ENCODE measurements at regions not wholly inside any gene's neighbourhood (a gene's known extent, or its start where the extent isn't known, plus 50 kb on each side); places are given as distances from the start of the nearest gene placed in this dataset.
"Not testable (repeated sequence)": the region's sequence is repeated elsewhere in the genome, so short reads cannot be mapped to it uniquely, and the experiment has no call there.

GRCh38 chr2:87498169-87498853, 249.6 kb upstream of the PLGLB2 start:
- H3K27ac ChIP-seq (ENCODE audit: insufficient read depth in 1 of 2, low read depth in 1 of 2, low read length in 2 of 2, poor library complexity in 1 of 2, severe bottlenecking in 2 of 2): peak overlapping the region in 1 of 2 experiments; percentile 33

GRCh38 chr2:87498854-87499238, 249.0 kb upstream of the PLGLB2 start:
- POLR2A ChIA-PET; H3K27me3 ChIP-seq (replicated peaks in 2 of 5; ENCODE audit: control insufficient read depth in 4 of 5, insufficient read depth in 5 of 5, low read length in 4 of 5); H3K4me1 ChIP-seq (ENCODE audit: control extremely low read depth in 1 of 4, control insufficient read depth in 4 of 4, insufficient read depth in 4 of 4, low read length in 3 of 4); CTCF ChIA-PET; H3K36me3 ChIP-seq (ENCODE audit: control insufficient read depth in 4 of 4, insufficient read depth in 4 of 4, low read length in 3 of 4); H3K9me3 ChIP-seq (ENCODE audit: control extremely low read depth in 1 of 5, control insufficient read depth in 4 of 5, insufficient read depth in 2 of 5, low read depth in 1 of 5, low read length in 4 of 5); DNase-seq: not testable (repeated sequence)
- no CpG with 5 or more reads among the region's 7 CpGs for WGBS (ENCODE audit: insufficient coverage)
- Histone ChIP-seq H3K4me3 (ENCODE audit: control insufficient read depth in 1 of 7, extremely low read depth in 1 of 7, insufficient read depth in 4 of 7, low read depth in 2 of 7, low read length in 6 of 7) (peak overlapping the region in 3 of 7 experiments; percentile 11 to 48 (median 33)), H3K27ac (ENCODE audit: insufficient read depth in 1 of 2, low read depth in 1 of 2, low read length in 2 of 2, poor library complexity in 1 of 2, severe bottlenecking in 2 of 2) (peak overlapping the region in 1 of 2 experiments; percentile 33)

More at GRCh38 chr2:87498169-87498853, 249.6 kb upstream of the PLGLB2 start:
- CTCF ChIA-PET; POLR2A ChIA-PET; DNase-seq; H3K36me3 ChIP-seq (ENCODE audit: control insufficient read depth in 4 of 4, insufficient read depth in 4 of 4, low read length in 3 of 4); H3K4me1 ChIP-seq (ENCODE audit: control extremely low read depth in 1 of 4, control insufficient read depth in 4 of 4, insufficient read depth in 4 of 4, low read length in 3 of 4); H3K27me3 ChIP-seq (replicated peaks in 2 of 5; ENCODE audit: control insufficient read depth in 4 of 5, insufficient read depth in 5 of 5, low read length in 4 of 5); H3K9me3 ChIP-seq (ENCODE audit: control extremely low read depth in 1 of 5, control insufficient read depth in 4 of 5, insufficient read depth in 2 of 5, low read depth in 1 of 5, low read length in 4 of 5): not testable (repeated sequence)
- H3K4me3 ChIP-seq (ENCODE audit: control insufficient read depth in 1 of 7, extremely low read depth in 1 of 7, insufficient read depth in 4 of 7, low read depth in 2 of 7, low read length in 6 of 7): peak overlapping the region in 3 of 7 experiments; percentile 11 to 48 (median 48)
- WGBS (ENCODE audit: insufficient coverage): no CpG with 5 or more reads among the region's 12 CpGs

DNA sequence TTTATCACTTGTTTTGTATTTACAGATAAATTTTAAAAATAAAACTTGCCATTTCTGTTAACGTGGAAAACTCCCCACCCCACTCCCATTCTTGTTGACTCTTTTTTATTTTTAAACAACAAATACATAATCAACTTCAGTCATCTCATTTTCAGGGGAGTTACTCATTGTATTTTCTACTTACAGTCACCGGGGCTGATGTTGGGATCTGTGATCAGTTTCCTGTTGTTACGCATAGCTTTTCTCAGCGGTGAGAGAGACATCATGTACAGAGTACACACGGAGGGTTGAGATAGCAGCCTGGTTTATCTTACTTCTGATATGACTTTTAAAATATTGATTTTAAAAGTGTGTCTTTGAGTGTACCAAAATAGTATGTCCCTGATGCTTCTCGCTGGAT, 248.0 kb upstream of the PLGLB2 start:
- H3K27me3 ChIP-seq (replicated peaks in 2 of 5; ENCODE audit: control insufficient read depth in 4 of 5, insufficient read depth in 5 of 5, low read length in 4 of 5); H3K36me3 ChIP-seq (ENCODE audit: control insufficient read depth in 4 of 4, insufficient read depth in 4 of 4, low read length in 3 of 4); POLR2A ChIA-PET; H3K9me3 ChIP-seq (ENCODE audit: control extremely low read depth in 1 of 5, control insufficient read depth in 4 of 5, insufficient read depth in 2 of 5, low read depth in 1 of 5, low read length in 4 of 5); CTCF ChIA-PET; H3K4me1 ChIP-seq (ENCODE audit: control extremely low read depth in 1 of 4, control insufficient read depth in 4 of 4, insufficient read depth in 4 of 4, low read length in 3 of 4): not testable (repeated sequence)
- peak in 2 of 3 donors; percentile 8 to 34 for DNase-seq
- WGBS (ENCODE audit: insufficient coverage): no CpG with 5 or more reads among the region's 6 CpGs
- peak overlapping the region in 1 of 2 experiments; percentile 34 for H3K27ac ChIP-seq (ENCODE audit: insufficient read depth in 1 of 2, low read depth in 1 of 2, low read length in 2 of 2, poor library complexity in 1 of 2, severe bottlenecking in 2 of 2)
- H3K4me3 ChIP-seq (ENCODE audit: control insufficient read depth in 1 of 7, extremely low read depth in 1 of 7, insufficient read depth in 4 of 7, low read depth in 2 of 7, low read length in 6 of 7): peak overlapping the region in 1 of 7 experiments; percentile 23

DNA sequence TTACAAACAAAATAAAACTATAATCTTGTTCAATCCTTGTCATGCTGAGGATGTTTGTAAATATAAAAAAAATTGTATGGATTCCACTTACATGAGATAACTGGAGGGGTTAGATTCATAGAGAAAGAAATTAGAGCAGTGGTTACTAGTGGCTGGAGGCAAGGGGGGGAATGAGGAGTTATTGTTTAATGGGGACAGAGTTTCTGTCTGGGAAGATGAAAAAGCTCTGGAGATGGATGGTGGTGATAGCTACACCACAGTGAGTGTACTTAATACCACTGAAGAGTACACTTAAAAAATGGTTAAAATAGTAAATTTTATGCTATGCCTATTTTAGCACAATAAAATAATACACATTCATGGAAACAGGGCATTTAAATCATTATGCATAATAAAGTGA, 247.5 kb upstream of the PLGLB2 start:
- H3K27ac ChIP-seq (ENCODE audit: insufficient read depth in 1 of 2, low read depth in 1 of 2, low read length in 2 of 2, poor library complexity in 1 of 2, severe bottlenecking in 2 of 2): peak overlapping the region in 1 of 2 experiments; percentile 34
- POLR2A ChIA-PET; H3K36me3 ChIP-seq (ENCODE audit: control insufficient read depth in 4 of 4, insufficient read depth in 4 of 4, low read length in 3 of 4): not testable (repeated sequence)

GRCh38 chr2:87500951-87501350, 246.9 kb upstream of the PLGLB2 start:
- POLR2A ChIA-PET; H3K36me3 ChIP-seq (ENCODE audit: control insufficient read depth in 4 of 4, insufficient read depth in 4 of 4, low read length in 3 of 4); H3K27me3 ChIP-seq (replicated peaks in 2 of 5; ENCODE audit: control insufficient read depth in 4 of 5, insufficient read depth in 5 of 5, low read length in 4 of 5); H3K4me3 ChIP-seq (ENCODE audit: control insufficient read depth in 1 of 7, extremely low read depth in 1 of 7, insufficient read depth in 4 of 7, low read depth in 2 of 7, low read length in 6 of 7); CTCF ChIA-PET; H3K9me3 ChIP-seq (ENCODE audit: control extremely low read depth in 1 of 5, control insufficient read depth in 4 of 5, insufficient read depth in 2 of 5, low read depth in 1 of 5, low read length in 4 of 5); H3K4me1 ChIP-seq (ENCODE audit: control extremely low read depth in 1 of 4, control insufficient read depth in 4 of 4, insufficient read depth in 4 of 4, low read length in 3 of 4); DNase-seq: not testable (repeated sequence)
- H3K27ac ChIP-seq (ENCODE audit: insufficient read depth in 1 of 2, low read depth in 1 of 2, low read length in 2 of 2, poor library complexity in 1 of 2, severe bottlenecking in 2 of 2): peak overlapping the region in 1 of 2 experiments; percentile 34
- WGBS (ENCODE audit: insufficient coverage): 80% methylated on average over 1 of the region's 11 CpGs

More for the DNA sequence above, 247.5 kb upstream of the PLGLB2 start:
- CTCF ChIA-PET; H3K4me1 ChIP-seq (ENCODE audit: control extremely low read depth in 1 of 4, control insufficient read depth in 4 of 4, insufficient read depth in 4 of 4, low read length in 3 of 4); H3K27me3 ChIP-seq (replicated peaks in 2 of 5; ENCODE audit: control insufficient read depth in 4 of 5, insufficient read depth in 5 of 5, low read length in 4 of 5); H3K9me3 ChIP-seq (ENCODE audit: control extremely low read depth in 1 of 5, control insufficient read depth in 4 of 5, insufficient read depth in 2 of 5, low read depth in 1 of 5, low read length in 4 of 5); H3K4me3 ChIP-seq (ENCODE audit: control insufficient read depth in 1 of 7, extremely low read depth in 1 of 7, insufficient read depth in 4 of 7, low read depth in 2 of 7, low read length in 6 of 7): not testable (repeated sequence)
- peak in 2 of 3 donors; percentile 5 to 32 for DNase-seq

- POLR2A ChIA-PET; H3K9me3 ChIP-seq (ENCODE audit: control extremely low read depth in 1 of 5, control insufficient read depth in 4 of 5, insufficient read depth in 2 of 5, low read depth in 1 of 5, low read length in 4 of 5): not testable (repeated sequence)
These were observed 244.9 kb upstream of the PLGLB2 start for GRCh38 chr2:87502948-87503347.

GRCh38 chr2:87505239-87505638, 242.6 kb upstream of the PLGLB2 start:
- no CpG with 5 or more reads among the region's 3 CpGs for WGBS (ENCODE audit: insufficient coverage)
- DNase-seq, POLR2A ChIA-PET: not testable (repeated sequence)

More at GRCh38 chr2:87502948-87503347, 244.9 kb upstream of the PLGLB2 start:
- H3K4me3 ChIP-seq (ENCODE audit: control insufficient read depth in 1 of 7, extremely low read depth in 1 of 7, insufficient read depth in 4 of 7, low read depth in 2 of 7, low read length in 6 of 7); H3K27me3 ChIP-seq (replicated peaks in 2 of 5; ENCODE audit: control insufficient read depth in 4 of 5, insufficient read depth in 5 of 5, low read length in 4 of 5); DNase-seq; H3K4me1 ChIP-seq (ENCODE audit: control extremely low read depth in 1 of 4, control insufficient read depth in 4 of 4, insufficient read depth in 4 of 4, low read length in 3 of 4); H3K36me3 ChIP-seq (ENCODE audit: control insufficient read depth in 4 of 4, insufficient read depth in 4 of 4, low read length in 3 of 4); H3K27ac ChIP-seq (ENCODE audit: insufficient read depth in 1 of 2, low read depth in 1 of 2, low read length in 2 of 2, poor library complexity in 1 of 2, severe bottlenecking in 2 of 2); CTCF ChIA-PET: not testable (repeated sequence)
- no CpG with 5 or more reads among the region's 5 CpGs for WGBS (ENCODE audit: insufficient coverage)

More at GRCh38 chr2:87505239-87505638, 242.6 kb upstream of the PLGLB2 start:
- H3K4me1 ChIP-seq (ENCODE audit: control extremely low read depth in 1 of 4, control insufficient read depth in 4 of 4, insufficient read depth in 4 of 4, low read length in 3 of 4): peaks cover 0 to 15% (median 4%) of the 10 kb centered on the region in 4 experiments
- H3K36me3 ChIP-seq (ENCODE audit: control insufficient read depth in 4 of 4, insufficient read depth in 4 of 4, low read length in 3 of 4); H3K4me3 ChIP-seq (ENCODE audit: control insufficient read depth in 1 of 7, extremely low read depth in 1 of 7, insufficient read depth in 4 of 7, low read depth in 2 of 7, low read length in 6 of 7); H3K27me3 ChIP-seq (replicated peaks in 2 of 5; ENCODE audit: control insufficient read depth in 4 of 5, insufficient read depth in 5 of 5, low read length in 4 of 5); H3K27ac ChIP-seq (ENCODE audit: insufficient read depth in 1 of 2, low read depth in 1 of 2, low read length in 2 of 2, poor library complexity in 1 of 2, severe bottlenecking in 2 of 2); CTCF ChIA-PET; H3K9me3 ChIP-seq (ENCODE audit: control extremely low read depth in 1 of 5, control insufficient read depth in 4 of 5, insufficient read depth in 2 of 5, low read depth in 1 of 5, low read length in 4 of 5): not testable (repeated sequence)
